ENCODE measurements at regions not wholly inside any gene's neighbourhood (a gene's known extent, or its start where the extent isn't known, plus 50 kb on each side); places are given as distances from the start of the nearest gene placed in this dataset.

- TF ChIP-seq GABPA (IDR thresholded peaks at IDR 0.05; ENCODE audit: low read depth) (no peak), POLR2AphosphoS5 (IDR thresholded peaks at IDR 0.05; ENCODE audit: low read depth) (no peak)
- no peaks in the 10 kb centered on the region for H3K27me3 ChIP-seq (ENCODE audit: insufficient read depth, poor library complexity, severe bottlenecking)
- DNase-seq (ENCODE audit: low read depth in 1 of 2, low spot score in 1 of 2): no peak
- H3K27ac ChIP-seq (replicated peaks): no peak overlapping the region
- no peak overlapping the region for H3K4me3 ChIP-seq (replicated peaks; ENCODE audit: insufficient read depth, low read length)
Measured at GRCh38 chr2:129888461-129888860, 91.0 kb upstream of the RAB6C start.

DNA sequence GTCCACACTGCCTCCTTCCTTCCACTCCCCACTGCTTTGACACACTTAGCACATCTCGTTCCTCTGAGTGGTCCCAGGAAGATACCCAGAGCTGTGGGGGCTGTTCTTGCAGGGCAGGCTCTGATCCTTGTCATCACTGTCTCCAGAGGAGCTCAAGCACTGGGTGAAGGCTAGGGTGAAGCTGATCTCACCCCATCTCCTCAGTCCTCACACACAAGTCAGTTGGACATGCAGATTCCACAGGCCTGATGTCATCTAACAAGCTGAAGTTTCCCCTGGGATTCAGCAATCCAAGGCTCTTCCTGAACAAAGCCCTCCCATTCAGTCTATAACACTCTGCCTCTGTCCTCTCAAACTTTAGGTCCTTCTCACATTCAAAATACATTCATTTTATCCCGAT lies 90.6 kb upstream of the RAB6C start:
- TF ChIP-seq POLR2AphosphoS5 (IDR thresholded peaks at IDR 0.05; ENCODE audit: low read depth): no peak
- DNase-seq (ENCODE audit: low read depth in 1 of 2, low spot score in 1 of 2): no peak
- no peaks in the 10 kb centered on the region for H3K27me3 ChIP-seq (ENCODE audit: insufficient read depth, poor library complexity, severe bottlenecking)
- no peak overlapping the region for H3K27ac ChIP-seq (replicated peaks)
- no peak overlapping the region for H3K4me3 ChIP-seq (replicated peaks; ENCODE audit: insufficient read depth, low read length)

GRCh38 chr2:129891341-129892320 lies 87.8 kb upstream of the RAB6C start:
- H3K27ac ChIP-seq (replicated peaks): no peak overlapping the region
- no peak overlapping the region for H3K4me3 ChIP-seq (replicated peaks; ENCODE audit: insufficient read depth, low read length)
- TF ChIP-seq SPI1 (IDR thresholded peaks at IDR 0.05; ENCODE audit: borderline replicate concordance, low read depth) (no peak), GABPA (IDR thresholded peaks at IDR 0.05; ENCODE audit: low read depth) (no peak), POLR2AphosphoS5 (IDR thresholded peaks at IDR 0.05; ENCODE audit: low read depth) (no peak)
- TF ChIP-seq, protein P1, sequence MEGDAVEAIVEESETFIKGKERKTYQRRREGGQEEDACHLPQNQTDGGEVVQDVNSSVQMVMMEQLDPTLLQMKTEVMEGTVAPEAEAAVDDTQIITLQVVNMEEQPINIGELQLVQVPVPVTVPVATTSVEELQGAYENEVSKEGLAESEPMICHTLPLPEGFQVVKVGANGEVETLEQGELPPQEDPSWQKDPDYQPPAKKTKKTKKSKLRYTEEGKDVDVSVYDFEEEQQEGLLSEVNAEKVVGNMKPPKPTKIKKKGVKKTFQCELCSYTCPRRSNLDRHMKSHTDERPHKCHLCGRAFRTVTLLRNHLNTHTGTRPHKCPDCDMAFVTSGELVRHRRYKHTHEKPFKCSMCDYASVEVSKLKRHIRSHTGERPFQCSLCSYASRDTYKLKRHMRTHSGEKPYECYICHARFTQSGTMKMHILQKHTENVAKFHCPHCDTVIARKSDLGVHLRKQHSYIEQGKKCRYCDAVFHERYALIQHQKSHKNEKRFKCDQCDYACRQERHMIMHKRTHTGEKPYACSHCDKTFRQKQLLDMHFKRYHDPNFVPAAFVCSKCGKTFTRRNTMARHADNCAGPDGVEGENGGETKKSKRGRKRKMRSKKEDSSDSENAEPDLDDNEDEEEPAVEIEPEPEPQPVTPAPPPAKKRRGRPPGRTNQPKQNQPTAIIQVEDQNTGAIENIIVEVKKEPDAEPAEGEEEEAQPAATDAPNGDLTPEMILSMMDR (IDR thresholded peaks at IDR 0.05; ENCODE audit: insufficient read depth, low read length): no peak
- TF ChIP-seq, protein P2, sequence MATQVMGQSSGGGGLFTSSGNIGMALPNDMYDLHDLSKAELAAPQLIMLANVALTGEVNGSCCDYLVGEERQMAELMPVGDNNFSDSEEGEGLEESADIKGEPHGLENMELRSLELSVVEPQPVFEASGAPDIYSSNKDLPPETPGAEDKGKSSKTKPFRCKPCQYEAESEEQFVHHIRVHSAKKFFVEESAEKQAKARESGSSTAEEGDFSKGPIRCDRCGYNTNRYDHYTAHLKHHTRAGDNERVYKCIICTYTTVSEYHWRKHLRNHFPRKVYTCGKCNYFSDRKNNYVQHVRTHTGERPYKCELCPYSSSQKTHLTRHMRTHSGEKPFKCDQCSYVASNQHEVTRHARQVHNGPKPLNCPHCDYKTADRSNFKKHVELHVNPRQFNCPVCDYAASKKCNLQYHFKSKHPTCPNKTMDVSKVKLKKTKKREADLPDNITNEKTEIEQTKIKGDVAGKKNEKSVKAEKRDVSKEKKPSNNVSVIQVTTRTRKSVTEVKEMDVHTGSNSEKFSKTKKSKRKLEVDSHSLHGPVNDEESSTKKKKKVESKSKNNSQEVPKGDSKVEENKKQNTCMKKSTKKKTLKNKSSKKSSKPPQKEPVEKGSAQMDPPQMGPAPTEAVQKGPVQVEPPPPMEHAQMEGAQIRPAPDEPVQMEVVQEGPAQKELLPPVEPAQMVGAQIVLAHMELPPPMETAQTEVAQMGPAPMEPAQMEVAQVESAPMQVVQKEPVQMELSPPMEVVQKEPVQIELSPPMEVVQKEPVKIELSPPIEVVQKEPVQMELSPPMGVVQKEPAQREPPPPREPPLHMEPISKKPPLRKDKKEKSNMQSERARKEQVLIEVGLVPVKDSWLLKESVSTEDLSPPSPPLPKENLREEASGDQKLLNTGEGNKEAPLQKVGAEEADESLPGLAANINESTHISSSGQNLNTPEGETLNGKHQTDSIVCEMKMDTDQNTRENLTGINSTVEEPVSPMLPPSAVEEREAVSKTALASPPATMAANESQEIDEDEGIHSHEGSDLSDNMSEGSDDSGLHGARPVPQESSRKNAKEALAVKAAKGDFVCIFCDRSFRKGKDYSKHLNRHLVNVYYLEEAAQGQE (IDR thresholded peaks at IDR 0.05; ENCODE audit: insufficient replicate concordance, low read depth): no peak
- no peaks in the 10 kb centered on the region for H3K27me3 ChIP-seq (ENCODE audit: insufficient read depth, poor library complexity, severe bottlenecking)
- no peak for DNase-seq (ENCODE audit: low read depth in 1 of 2, low spot score in 1 of 2)

- Histone ChIP-seq H3K4me3 (replicated peaks; ENCODE audit: insufficient read depth, low read length) (no peak overlapping the region), H3K27ac (replicated peaks) (no peak overlapping the region), H3K27me3 (ENCODE audit: insufficient read depth, poor library complexity, severe bottlenecking) (no peaks in the 10 kb centered on the region)
- TF ChIP-seq GABPA (IDR thresholded peaks at IDR 0.05; ENCODE audit: low read depth) (no peak), SPI1 (IDR thresholded peaks at IDR 0.05; ENCODE audit: borderline replicate concordance, low read depth) (no peak), POLR2AphosphoS5 (IDR thresholded peaks at IDR 0.05; ENCODE audit: low read depth) (no peak)
- TF ChIP-seq, protein P1 (IDR thresholded peaks at IDR 0.05; ENCODE audit: insufficient read depth, low read length): no peak
- TF ChIP-seq, protein P2 (IDR thresholded peaks at IDR 0.05; ENCODE audit: insufficient replicate concordance, low read depth): no peak
- DNase-seq (ENCODE audit: low read depth in 1 of 2, low spot score in 1 of 2): no peak
Measured at GRCh38 chr2:129892360-129892759, 87.1 kb upstream of the RAB6C start.

All from HL-60 (cell line).